ENCODE measurements at regions not wholly inside any gene's neighbourhood (a gene's known extent, or its start where the extent isn't known, plus 50 kb on each side); places are given as distances from the start of the nearest gene placed in this dataset.

DNA sequence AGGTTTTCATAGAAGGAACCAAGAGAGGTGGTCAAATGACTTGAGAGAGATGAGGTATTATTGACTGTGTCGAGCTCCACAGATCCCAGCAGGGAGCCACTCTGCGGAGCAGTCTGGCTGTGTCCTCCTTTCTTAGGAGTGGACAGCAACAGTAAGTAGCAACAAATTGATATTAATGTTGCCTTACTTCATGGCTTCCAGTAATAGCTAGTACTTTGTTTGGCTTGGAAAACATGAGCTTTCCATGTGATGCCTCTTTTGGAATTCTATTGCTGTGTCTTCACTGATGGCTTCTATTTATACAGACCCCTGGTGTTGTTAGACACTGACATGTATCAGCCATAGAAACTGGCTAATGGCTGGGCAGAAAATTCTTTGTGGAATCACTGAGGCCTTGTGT, 531.2 kb upstream of the CCDC196 start:
- Mint-ChIP-seq H3K27me3 (ENCODE audit: insufficient read depth, low read depth, poor library complexity) (peaks cover 2% of the 10 kb centered on the region), H3K4me1 (peaks cover 11% of the 10 kb centered on the region), H3K36me3 (ENCODE audit: low read depth) (no peaks in the 10 kb centered on the region; the same call in 2 of the 3 replicates), H3K9me3 (peaks cover 5% of the 10 kb centered on the region; the same call in 1 of the 3 replicates), H3K4me3 (no peak overlapping the region), H3K27ac (no peak overlapping the region)
- no peak overlapping the region for H3K4me3 ChIP-seq
- no peaks in the 10 kb centered on the region for H4K20me1 ChIP-seq (replicated peaks; ENCODE audit: insufficient read depth)
- no peaks in the 10 kb centered on the region for H3F3A ChIP-seq (replicated peaks; ENCODE audit: low read depth)
- H3K79me2 ChIP-seq (replicated peaks; ENCODE audit: insufficient read depth) = no peaks in the 10 kb centered on the region
- H3K27ac ChIP-seq (ENCODE audit: low read depth) = no peak overlapping the region
- TF ChIP-seq POLR2AphosphoS5 (IDR thresholded peaks at IDR 0.05; ENCODE audit: low read depth) = no peak
- TF ChIP-seq, protein P1, sequence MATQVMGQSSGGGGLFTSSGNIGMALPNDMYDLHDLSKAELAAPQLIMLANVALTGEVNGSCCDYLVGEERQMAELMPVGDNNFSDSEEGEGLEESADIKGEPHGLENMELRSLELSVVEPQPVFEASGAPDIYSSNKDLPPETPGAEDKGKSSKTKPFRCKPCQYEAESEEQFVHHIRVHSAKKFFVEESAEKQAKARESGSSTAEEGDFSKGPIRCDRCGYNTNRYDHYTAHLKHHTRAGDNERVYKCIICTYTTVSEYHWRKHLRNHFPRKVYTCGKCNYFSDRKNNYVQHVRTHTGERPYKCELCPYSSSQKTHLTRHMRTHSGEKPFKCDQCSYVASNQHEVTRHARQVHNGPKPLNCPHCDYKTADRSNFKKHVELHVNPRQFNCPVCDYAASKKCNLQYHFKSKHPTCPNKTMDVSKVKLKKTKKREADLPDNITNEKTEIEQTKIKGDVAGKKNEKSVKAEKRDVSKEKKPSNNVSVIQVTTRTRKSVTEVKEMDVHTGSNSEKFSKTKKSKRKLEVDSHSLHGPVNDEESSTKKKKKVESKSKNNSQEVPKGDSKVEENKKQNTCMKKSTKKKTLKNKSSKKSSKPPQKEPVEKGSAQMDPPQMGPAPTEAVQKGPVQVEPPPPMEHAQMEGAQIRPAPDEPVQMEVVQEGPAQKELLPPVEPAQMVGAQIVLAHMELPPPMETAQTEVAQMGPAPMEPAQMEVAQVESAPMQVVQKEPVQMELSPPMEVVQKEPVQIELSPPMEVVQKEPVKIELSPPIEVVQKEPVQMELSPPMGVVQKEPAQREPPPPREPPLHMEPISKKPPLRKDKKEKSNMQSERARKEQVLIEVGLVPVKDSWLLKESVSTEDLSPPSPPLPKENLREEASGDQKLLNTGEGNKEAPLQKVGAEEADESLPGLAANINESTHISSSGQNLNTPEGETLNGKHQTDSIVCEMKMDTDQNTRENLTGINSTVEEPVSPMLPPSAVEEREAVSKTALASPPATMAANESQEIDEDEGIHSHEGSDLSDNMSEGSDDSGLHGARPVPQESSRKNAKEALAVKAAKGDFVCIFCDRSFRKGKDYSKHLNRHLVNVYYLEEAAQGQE (IDR thresholded peaks at IDR 0.05; ENCODE audit: unreplicated experiment) = no peak
- TF ChIP-seq ZNF114 (CRISPR knock-in tag; IDR thresholded peaks at IDR 0.05) = no peak
- TF ChIP-seq ZNF331 (CRISPR knock-in tag; IDR thresholded peaks at IDR 0.05; ENCODE audit: low read depth) = no peak
- no peak for TF ChIP-seq CREB1 (CRISPR knock-in tag; IDR thresholded peaks at IDR 0.05; ENCODE audit: low read depth)
- TF ChIP-seq EZH2phosphoT487 (IDR thresholded peaks at IDR 0.05; ENCODE audit: unreplicated experiment) = no peak
- TF ChIP-seq EZH2 (IDR thresholded peaks at IDR 0.05; ENCODE audit: low read depth, unreplicated experiment) = no peak
- DNase-seq (ENCODE audit: low spot score) (no peak), ATAC-seq (no peak)
- H3K4me2 ChIP-seq = no peak overlapping the region
- H2AFZ ChIP-seq = no peak overlapping the region
- no peaks in the 10 kb centered on the region for H3K36me3 ChIP-seq (ENCODE audit: insufficient read depth)
- H3K4me1 ChIP-seq (ENCODE audit: insufficient read depth) = peaks cover 27% of the 10 kb centered on the region
- peaks cover 18% of the 10 kb centered on the region for H3K9me2 ChIP-seq (ENCODE audit: insufficient read depth)
- no peaks in the 10 kb centered on the region for H3K27me3 ChIP-seq (ENCODE audit: insufficient read depth)

DNA sequence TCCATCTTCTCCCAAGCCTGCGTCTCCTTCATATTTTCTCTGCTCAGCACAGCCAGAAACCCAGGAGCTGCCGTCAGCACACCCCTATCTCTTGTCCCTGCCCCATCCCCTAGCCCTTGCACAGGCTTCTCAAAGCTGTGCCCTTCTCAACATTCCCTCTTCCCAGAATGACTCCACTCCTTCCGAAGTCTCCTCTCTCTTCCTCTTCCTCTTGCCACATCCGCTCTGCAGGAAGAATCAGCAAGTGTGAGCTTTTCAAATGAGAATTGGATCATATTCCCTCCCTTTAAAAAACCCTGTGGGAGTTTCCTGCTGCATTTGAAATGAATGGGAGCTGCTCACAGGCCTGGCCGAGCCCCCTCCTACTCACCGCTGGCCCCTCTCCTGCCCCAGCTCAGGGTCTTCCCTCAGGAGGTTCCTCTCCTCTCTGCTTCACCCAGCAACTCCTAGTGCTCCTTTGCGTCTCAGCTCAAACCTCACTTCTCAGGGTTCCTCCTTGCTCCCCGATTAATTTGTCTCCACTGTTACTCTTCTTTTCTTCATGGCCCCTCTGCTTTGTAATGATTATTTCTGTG, 528.5 kb upstream of the CCDC196 start:
- no peaks in the 10 kb centered on the region for H3K27me3 Mint-ChIP-seq (ENCODE audit: insufficient read depth, low read depth, poor library complexity)
- Histone ChIP-seq H3K27ac (ENCODE audit: low read depth) (peak overlapping the region; percentile 85), H4K20me1 (replicated peaks; ENCODE audit: insufficient read depth) (no peaks in the 10 kb centered on the region), H3K4me1 (ENCODE audit: insufficient read depth) (peaks cover 27% of the 10 kb centered on the region), H3K27me3 (ENCODE audit: insufficient read depth) (no peaks in the 10 kb centered on the region), H3K36me3 (ENCODE audit: insufficient read depth) (no peaks in the 10 kb centered on the region), H3K9me2 (ENCODE audit: insufficient read depth) (peaks cover 18% of the 10 kb centered on the region), H3F3A (replicated peaks; ENCODE audit: low read depth) (no peaks in the 10 kb centered on the region), H3K4me2 (peak overlapping the region; percentile 64), H2AFZ (peak overlapping the region; percentile 68; the same call in 1 of the 2 replicates), H3K4me3 (peak overlapping the region; percentile 1; the same call in 1 of the 2 replicates), H3K79me2 (replicated peaks; ENCODE audit: insufficient read depth) (no peaks in the 10 kb centered on the region)
- DNase-seq (ENCODE audit: low spot score) (peak; percentile 34), ATAC-seq (peak; percentile 59)
- no peak overlapping the region for H3K4me3 Mint-ChIP-seq
- peaks cover 15% of the 10 kb centered on the region for H3K4me1 Mint-ChIP-seq
- no peaks in the 10 kb centered on the region; the same call in 2 of the 3 replicates for H3K36me3 Mint-ChIP-seq (ENCODE audit: low read depth)
- peaks cover 5% of the 10 kb centered on the region; the same call in 1 of the 3 replicates for H3K9me3 Mint-ChIP-seq
- no peak overlapping the region for H3K27ac Mint-ChIP-seq
- TF ChIP-seq, protein P2, sequence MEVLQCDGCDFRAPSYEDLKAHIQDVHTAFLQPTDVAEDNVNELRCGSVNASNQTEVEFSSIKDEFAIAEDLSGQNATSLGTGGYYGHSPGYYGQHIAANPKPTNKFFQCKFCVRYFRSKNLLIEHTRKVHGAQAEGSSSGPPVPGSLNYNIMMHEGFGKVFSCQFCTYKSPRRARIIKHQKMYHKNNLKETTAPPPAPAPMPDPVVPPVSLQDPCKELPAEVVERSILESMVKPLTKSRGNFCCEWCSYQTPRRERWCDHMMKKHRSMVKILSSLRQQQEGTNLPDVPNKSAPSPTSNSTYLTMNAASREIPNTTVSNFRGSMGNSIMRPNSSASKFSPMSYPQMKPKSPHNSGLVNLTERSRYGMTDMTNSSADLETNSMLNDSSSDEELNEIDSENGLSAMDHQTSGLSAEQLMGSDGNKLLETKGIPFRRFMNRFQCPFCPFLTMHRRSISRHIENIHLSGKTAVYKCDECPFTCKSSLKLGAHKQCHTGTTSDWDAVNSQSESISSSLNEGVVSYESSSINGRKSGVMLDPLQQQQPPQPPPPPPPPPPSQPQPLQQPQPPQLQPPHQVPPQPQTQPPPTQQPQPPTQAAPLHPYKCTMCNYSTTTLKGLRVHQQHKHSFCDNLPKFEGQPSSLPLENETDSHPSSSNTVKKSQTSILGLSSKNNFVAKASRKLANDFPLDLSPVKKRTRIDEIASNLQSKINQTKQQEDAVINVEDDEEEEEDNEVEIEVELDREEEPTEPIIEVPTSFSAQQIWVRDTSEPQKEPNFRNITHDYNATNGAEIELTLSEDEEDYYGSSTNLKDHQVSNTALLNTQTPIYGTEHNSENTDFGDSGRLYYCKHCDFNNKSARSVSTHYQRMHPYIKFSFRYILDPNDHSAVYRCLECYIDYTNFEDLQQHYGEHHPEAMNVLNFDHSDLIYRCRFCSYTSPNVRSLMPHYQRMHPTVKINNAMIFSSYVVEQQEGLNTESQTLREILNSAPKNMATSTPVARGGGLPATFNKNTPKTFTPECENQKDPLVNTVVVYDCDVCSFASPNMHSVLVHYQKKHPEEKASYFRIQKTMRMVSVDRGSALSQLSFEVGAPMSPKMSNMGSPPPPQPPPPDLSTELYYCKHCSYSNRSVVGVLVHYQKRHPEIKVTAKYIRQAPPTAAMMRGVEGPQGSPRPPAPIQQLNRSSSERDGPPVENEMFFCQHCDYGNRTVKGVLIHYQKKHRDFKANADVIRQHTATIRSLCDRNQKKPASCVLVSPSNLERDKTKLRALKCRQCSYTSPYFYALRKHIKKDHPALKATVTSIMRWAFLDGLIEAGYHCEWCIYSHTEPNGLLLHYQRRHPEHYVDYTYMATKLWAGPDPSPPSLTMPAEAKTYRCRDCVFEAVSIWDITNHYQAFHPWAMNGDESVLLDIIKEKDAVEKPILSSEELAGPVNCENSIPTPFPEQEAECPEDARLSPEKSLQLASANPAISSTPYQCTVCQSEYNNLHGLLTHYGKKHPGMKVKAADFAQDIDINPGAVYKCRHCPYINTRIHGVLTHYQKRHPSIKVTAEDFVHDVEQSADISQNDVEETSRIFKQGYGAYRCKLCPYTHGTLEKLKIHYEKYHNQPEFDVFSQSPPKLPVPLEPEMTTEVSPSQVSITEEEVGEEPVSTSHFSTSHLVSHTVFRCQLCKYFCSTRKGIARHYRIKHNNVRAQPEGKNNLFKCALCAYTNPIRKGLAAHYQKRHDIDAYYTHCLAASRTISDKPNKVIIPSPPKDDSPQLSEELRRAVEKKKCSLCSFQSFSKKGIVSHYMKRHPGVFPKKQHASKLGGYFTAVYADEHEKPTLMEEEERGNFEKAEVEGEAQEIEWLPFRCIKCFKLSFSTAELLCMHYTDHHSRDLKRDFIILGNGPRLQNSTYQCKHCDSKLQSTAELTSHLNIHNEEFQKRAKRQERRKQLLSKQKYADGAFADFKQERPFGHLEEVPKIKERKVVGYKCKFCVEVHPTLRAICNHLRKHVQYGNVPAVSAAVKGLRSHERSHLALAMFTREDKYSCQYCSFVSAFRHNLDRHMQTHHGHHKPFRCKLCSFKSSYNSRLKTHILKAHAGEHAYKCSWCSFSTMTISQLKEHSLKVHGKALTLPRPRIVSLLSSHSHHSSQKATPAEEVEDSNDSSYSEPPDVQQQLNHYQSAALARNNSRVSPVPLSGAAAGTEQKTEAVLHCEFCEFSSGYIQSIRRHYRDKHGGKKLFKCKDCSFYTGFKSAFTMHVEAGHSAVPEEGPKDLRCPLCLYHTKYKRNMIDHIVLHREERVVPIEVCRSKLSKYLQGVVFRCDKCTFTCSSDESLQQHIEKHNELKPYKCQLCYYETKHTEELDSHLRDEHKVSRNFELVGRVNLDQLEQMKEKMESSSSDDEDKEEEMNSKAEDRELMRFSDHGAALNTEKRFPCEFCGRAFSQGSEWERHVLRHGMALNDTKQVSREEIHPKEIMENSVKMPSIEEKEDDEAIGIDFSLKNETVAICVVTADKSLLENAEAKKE (CRISPR knock-in tag; IDR thresholded peaks at IDR 0.05) = peak; percentile 54; the same call in 1 of the 2 replicates
- TF ChIP-seq NANOG (IDR thresholded peaks at IDR 0.05; ENCODE audit: borderline replicate concordance) (peak; percentile 26; the same call in 1 of the 2 replicates), POLR2AphosphoS5 (IDR thresholded peaks at IDR 0.05; ENCODE audit: low read depth) (no peak)
- TF ChIP-seq, protein P3, sequence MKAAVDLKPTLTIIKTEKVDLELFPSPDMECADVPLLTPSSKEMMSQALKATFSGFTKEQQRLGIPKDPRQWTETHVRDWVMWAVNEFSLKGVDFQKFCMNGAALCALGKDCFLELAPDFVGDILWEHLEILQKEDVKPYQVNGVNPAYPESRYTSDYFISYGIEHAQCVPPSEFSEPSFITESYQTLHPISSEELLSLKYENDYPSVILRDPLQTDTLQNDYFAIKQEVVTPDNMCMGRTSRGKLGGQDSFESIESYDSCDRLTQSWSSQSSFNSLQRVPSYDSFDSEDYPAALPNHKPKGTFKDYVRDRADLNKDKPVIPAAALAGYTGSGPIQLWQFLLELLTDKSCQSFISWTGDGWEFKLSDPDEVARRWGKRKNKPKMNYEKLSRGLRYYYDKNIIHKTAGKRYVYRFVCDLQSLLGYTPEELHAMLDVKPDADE (IDR thresholded peaks at IDR 0.05) = 0 out of 2 replicates have a peak, but pooled peaks have one; percentile 21
